HG03342 (cell line): ENCODE measurements at regions not wholly inside any gene's neighbourhood (a gene's known extent, or its start where the extent isn't known, plus 50 kb on each side); places are given as distances from the start of the nearest gene placed in this dataset.
"Not testable (repeated sequence)": the region's sequence is repeated elsewhere in the genome, so short reads cannot be mapped to it uniquely, and the experiment has no call there.

Experiments used
- ATAC-seq: cut with Tn5 transposase; IDR thresholded peaks from one replicate; pipeline ENCODE4 v1.9.1; 2021; ENCODE audit warnings: mild to moderate bottlenecking, moderate library complexity; ENCODE audit not compliant: unreplicated experiment

GRCh38 chr15:99481951-99482230 is 83.9 kb upstream of the MEF2A start:
- no peak for ATAC-seq

- ATAC-seq: no peak
Measured at GRCh38 chr15:99482993-99483392, 82.8 kb upstream of the MEF2A start.

GRCh38 chr15:99485153-99485961 is 80.4 kb upstream of the MEF2A start:
- no peak for ATAC-seq

GRCh38 chr15:99485992-99486370 is 79.8 kb upstream of the MEF2A start:
- no peak for ATAC-seq

- no peak for ATAC-seq
Measured at GRCh38 chr15:99486371-99487336, 79.1 kb upstream of the MEF2A start.

- no peak for ATAC-seq
Measured at GRCh38 chr15:99487337-99487730, 78.5 kb upstream of the MEF2A start.

- no peak for ATAC-seq
Measured at GRCh38 chr15:99492275-99492674, 73.5 kb upstream of the MEF2A start.

GRCh38 chr15:99492716-99493115 is 73.1 kb upstream of the MEF2A start:
- no peak for ATAC-seq

- no peak for ATAC-seq
Measured at GRCh38 chr15:99493461-99493860, 72.3 kb upstream of the MEF2A start.

GRCh38 chr15:99494536-99495233 is 71.1 kb upstream of the MEF2A start:
- not testable (repeated sequence) for ATAC-seq

GRCh38 chr15:99495430-99496301 is 70.1 kb upstream of the MEF2A start:
- no peak for ATAC-seq

GRCh38 chr15:99496302-99496629 is 69.5 kb upstream of the MEF2A start:
- ATAC-seq: no peak

GRCh38 chr15:99502182-99502581 is 63.6 kb upstream of the MEF2A start:
- ATAC-seq: peak; percentile 52

GRCh38 chr15:99502661-99503060 is 63.1 kb upstream of the MEF2A start:
- peak; percentile 11 for ATAC-seq

GRCh38 chr15:99503411-99503810 is 62.4 kb upstream of the MEF2A start:
- no peak for ATAC-seq

GRCh38 chr15:99504071-99504822 is 61.5 kb upstream of the MEF2A start:
- peak; percentile 38 for ATAC-seq

- peak; percentile 36 for ATAC-seq
Measured at GRCh38 chr15:99504823-99505551, 60.8 kb upstream of the MEF2A start.

- no peak for ATAC-seq
Measured at GRCh38 chr15:99506399-99506798, 59.4 kb upstream of the MEF2A start.

GRCh38 chr15:99507016-99507503 is 58.7 kb upstream of the MEF2A start:
- no peak for ATAC-seq
